ENCODE measurements at regions not wholly inside any gene's neighbourhood (a gene's known extent, or its start where the extent isn't known, plus 50 kb on each side); places are given as distances from the start of the nearest gene placed in this dataset.

DNA sequence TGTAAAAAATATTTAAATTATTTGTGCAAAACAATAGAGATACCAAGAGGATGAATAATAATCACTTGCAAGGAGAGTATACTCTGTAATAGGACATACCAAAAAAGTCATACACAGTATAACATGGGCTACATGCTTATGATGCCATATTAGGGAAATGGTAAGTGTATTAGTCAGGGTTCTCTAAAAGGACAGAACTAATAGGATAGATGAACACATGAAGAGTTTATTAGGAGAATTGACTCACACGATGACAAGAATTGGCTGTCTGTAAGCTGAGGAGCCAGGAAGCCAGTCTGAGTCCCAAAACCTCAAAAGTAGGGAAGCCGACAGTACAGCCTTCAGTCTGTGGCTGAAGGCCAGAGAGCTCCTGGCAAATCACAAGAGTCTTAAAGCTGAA is 151.2 kb downstream of the DTHD1 start:
- TF ChIP-seq, protein P1, sequence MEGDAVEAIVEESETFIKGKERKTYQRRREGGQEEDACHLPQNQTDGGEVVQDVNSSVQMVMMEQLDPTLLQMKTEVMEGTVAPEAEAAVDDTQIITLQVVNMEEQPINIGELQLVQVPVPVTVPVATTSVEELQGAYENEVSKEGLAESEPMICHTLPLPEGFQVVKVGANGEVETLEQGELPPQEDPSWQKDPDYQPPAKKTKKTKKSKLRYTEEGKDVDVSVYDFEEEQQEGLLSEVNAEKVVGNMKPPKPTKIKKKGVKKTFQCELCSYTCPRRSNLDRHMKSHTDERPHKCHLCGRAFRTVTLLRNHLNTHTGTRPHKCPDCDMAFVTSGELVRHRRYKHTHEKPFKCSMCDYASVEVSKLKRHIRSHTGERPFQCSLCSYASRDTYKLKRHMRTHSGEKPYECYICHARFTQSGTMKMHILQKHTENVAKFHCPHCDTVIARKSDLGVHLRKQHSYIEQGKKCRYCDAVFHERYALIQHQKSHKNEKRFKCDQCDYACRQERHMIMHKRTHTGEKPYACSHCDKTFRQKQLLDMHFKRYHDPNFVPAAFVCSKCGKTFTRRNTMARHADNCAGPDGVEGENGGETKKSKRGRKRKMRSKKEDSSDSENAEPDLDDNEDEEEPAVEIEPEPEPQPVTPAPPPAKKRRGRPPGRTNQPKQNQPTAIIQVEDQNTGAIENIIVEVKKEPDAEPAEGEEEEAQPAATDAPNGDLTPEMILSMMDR (IDR thresholded peaks at IDR 0.05), result no peak
- TF ChIP-seq POLR2A (IDR thresholded peaks at IDR 0.05), result no peak
